K562 (cell line): ENCODE measurements at regions not wholly inside any gene's neighbourhood (a gene's known extent, or its start where the extent isn't known, plus 50 kb on each side); places are given as distances from the start of the nearest gene placed in this dataset.

Experiments
- ATAC-seq: fragments of 200-7000 bp; cut with Tn5 transposase; 3 replicates; pipeline ENCODE4 v1.9.1; 2020; ENCODE audit warnings: moderate library complexity
- BruUV-seq: library from RNA; stranded (reverse); fragments of 400-500 nt; replicated peaks from 2 replicates; lab custom pipeline; 2021; lab: Mats Ljungman, UMichigan
- CTCF ChIA-PET: fragments of 300-600 bp; formaldehyde crosslinking; extraction: SDS; loops from one replicate; lab custom pipeline; 2021; ENCODE audit warnings: low intra/inter-chr PET ratio; lab: Yijun Ruan, JAX
- POLR2A ChIA-PET: fragments of 300-600, 350-650 bp; sonication (Branson Sonifier 250); formaldehyde crosslinking; extraction: SDS; loops from one replicate; lab custom pipeline; 2021; ENCODE audit warnings: antibody characterized with exemption, inconsistent platforms; lab: Yijun Ruan, JAX
- DNase-seq, 4 experiments: peaks; one replicate each; pipeline versions ENCODE4 v3.0.0 to v3.0.0-alpha.2; 2011 to 2018; ENCODE audit warnings: low spot score in 3 of 4, mixed read lengths in 3 of 4; ENCODE audit errors: extremely low read depth in 1 of 4
- FAIRE-seq: peaks from 2 replicates; lab custom pipeline; 2011; peaks lifted over from hg19 to GRCh38; lab: Jason Lieb, UNC
- H2AFZ ChIP-seq: 2 replicates; pipeline ENCODE4 v1.6.0; 2011; ENCODE audit warnings: low read depth, low read length, control low read depth, inconsistent platforms
- H3K27ac ChIP-seq: fragments of 200-600 bp; 3 replicates; pipeline ENCODE4 v1.8.0; 2011; ENCODE audit warnings: low read depth, mild to moderate bottlenecking, control low read depth, inconsistent platforms, low read length, moderate library complexity, mixed read lengths; ENCODE audit errors: extremely low read depth
- H3K27me3 ChIP-seq, 2 experiments: fragments of 300-600 bp in 1 of 2; 2 replicates in 1 of 2; 3 replicates in 1 of 2; pipeline versions ENCODE4 v1.6.0 to v1.8.0; 2011; ENCODE audit warnings: inconsistent platforms in 2 of 2, low read length in 2 of 2, mild to moderate bottlenecking in 1 of 2, mixed read lengths in 1 of 2, moderate library complexity in 1 of 2; ENCODE audit not compliant: control insufficient read depth in 2 of 2, insufficient read depth in 2 of 2
- H3K36me3 ChIP-seq: fragments of 300-600 bp; 3 replicates; pipeline ENCODE4 v1.8.0; 2011; ENCODE audit warnings: mild to moderate bottlenecking, low read length, inconsistent platforms; ENCODE audit not compliant: control insufficient read depth, insufficient read depth
- H3K4me1 ChIP-seq, 2 experiments: fragments of 200-600 bp in 1 of 2; replicated peaks in 1 of 2; 2 replicates in 1 of 2; 3 replicates in 1 of 2; pipeline versions ENCODE4 v1.5.1 to v1.8.0; 2011; ENCODE audit warnings: inconsistent platforms in 2 of 2, low read length in 2 of 2, mild to moderate bottlenecking in 1 of 2, mixed read lengths in 1 of 2, moderate library complexity in 1 of 2; ENCODE audit not compliant: control insufficient read depth in 2 of 2, insufficient read depth in 2 of 2
- H3K4me2 ChIP-seq: 2 replicates; pipeline ENCODE4 v1.6.1; 2011; ENCODE audit warnings: low read length, control low read depth, inconsistent platforms, mixed read lengths; ENCODE audit not compliant: insufficient read depth
- H3K4me3 ChIP-seq: fragments of 200-600 bp; sonication (generic), shearing (Covaris generic); 2 replicates; pipeline ENCODE4 v1.5.1; 2016; ENCODE audit warnings: control low read depth, inconsistent platforms
- H3K79me2 ChIP-seq: fragments of 200-600 bp; 3 replicates; pipeline ENCODE4 v1.8.0; 2011; ENCODE audit warnings: low read length, inconsistent platforms; ENCODE audit not compliant: control insufficient read depth, insufficient read depth
- H3K9ac ChIP-seq, 2 experiments: 2 replicates each; pipeline versions ENCODE4 v1.6.0 to v1.6.1; 2011; ENCODE audit warnings: low read depth in 2 of 2, low read length in 2 of 2, control low read depth in 1 of 2, inconsistent platforms in 1 of 2, mild to moderate bottlenecking in 1 of 2, mixed read lengths in 1 of 2; ENCODE audit not compliant: insufficient read depth in 1 of 2
- H3K9me1 ChIP-seq: one replicate; pipeline ENCODE4 v1.6.0; 2011; ENCODE audit warnings: inconsistent platforms, mild to moderate bottlenecking, low read length, moderate library complexity; ENCODE audit not compliant: control insufficient read depth, insufficient read depth
- H3K9me3 ChIP-seq: replicated peaks from 2 replicates; pipeline ENCODE4 v1.5.1; 2011; ENCODE audit warnings: low read depth, low read length, inconsistent platforms; ENCODE audit not compliant: control insufficient read depth, insufficient read depth
- H4K20me1 ChIP-seq: replicated peaks from 2 replicates; pipeline ENCODE4 v1.6.1; 2011; ENCODE audit warnings: low read length, inconsistent platforms, mixed read lengths; ENCODE audit not compliant: control insufficient read depth, insufficient read depth
- PYGO2 ChIP-seq: fragments of 450-650 bp; IDR thresholded peaks from 2 replicates; pipeline ENCODE4 v1.6.1; 2016; ENCODE audit warnings: mild to moderate bottlenecking, missing genetic modification characterization, moderate library complexity, missing compliant biosample characterization
- RFX1 ChIP-seq: fragments of 450-650 bp; IDR thresholded peaks from 2 replicates; pipeline ENCODE4 v1.6.1; 2016; ENCODE audit warnings: mild to moderate bottlenecking, moderate library complexity
- ZBED1 ChIP-seq: IDR thresholded peaks from 2 replicates; pipeline ENCODE4 v1.6.1; 2014
- ZNF57 ChIP-seq: fragments of 450-650 bp; formaldehyde crosslinking; IDR thresholded peaks from 2 replicates; pipeline ENCODE4 v1.4.0; 2020; ENCODE audit warnings: mild to moderate bottlenecking, moderate library complexity
- ZNF830 ChIP-seq: fragments of 250-450 bp; sonication (Bioruptor Pico); IDR thresholded peaks from 2 replicates; pipeline ENCODE4 v1.5.0; 2021; ENCODE audit warnings: mild to moderate bottlenecking
- WGBS: fragments of 100-300 bp; shearing (Covaris generic); methylation state at CpG from one replicate; pipeline ENCODE4 v1.1.6; 2016; ENCODE audit warnings: low coverage, mixed read lengths; ENCODE audit not compliant: insufficient coverage; ENCODE audit errors: missing lambda C conversion rate; 5-methylcytosine and 5-hydroxymethylcytosine counted together
- in situ Hi-C: fragments of 300-500 bp; cut with MboI; formaldehyde crosslinking; loops from 4 replicates; pipeline ENCODE4 v1.15.0; 2018; ENCODE audit warnings: inconsistent platforms, mixed read lengths
- intact Hi-C: fragments of 100-400 bp; cut with micrococcal nuclease; formaldehyde crosslinking; loops from 2 replicates; pipeline ENCODE4 v1.14.2; 2022
- TF ChIP-seq, protein P1 (sequence below): fragments of 450-650 bp; formaldehyde crosslinking; IDR thresholded peaks from 2 replicates; pipeline ENCODE4 v1.4.0; 2020; ENCODE audit warnings: mild to moderate bottlenecking, moderate library complexity

DNA sequence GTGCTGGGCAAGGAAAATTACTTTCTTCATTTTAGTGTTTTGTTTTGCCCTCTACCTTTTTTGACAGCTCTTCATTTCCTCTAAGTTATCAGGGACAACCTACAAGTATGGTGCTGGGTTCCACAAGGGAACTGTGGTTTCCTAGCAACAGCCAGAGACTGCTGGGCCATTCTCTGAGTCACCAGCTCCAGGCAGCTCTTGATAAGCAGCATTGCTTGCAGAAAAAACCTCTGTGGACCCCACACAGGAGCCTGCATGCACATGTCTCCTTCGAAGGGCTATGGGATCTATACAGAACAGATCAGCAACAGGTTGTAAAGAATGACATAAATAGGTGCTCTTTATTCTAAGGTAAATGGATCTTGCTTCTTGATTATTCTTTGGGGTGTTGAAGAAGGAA, 81.0 kb upstream of the CCDC196 start:
- Histone ChIP-seq H3K79me2 (no peaks in the 10 kb centered on the region), H3K9ac (no peak overlapping the region), H2AFZ (no peak overlapping the region), H3K27ac (no peak overlapping the region), H3K9me3 (no peaks in the 10 kb centered on the region), H3K9me1 (no peaks in the 10 kb centered on the region), H3K27me3 (no peaks in the 10 kb centered on the region), H3K4me2 (no peak overlapping the region), H4K20me1 (no peaks in the 10 kb centered on the region), H3K4me1 (no peaks in the 10 kb centered on the region), H3K4me3 (no peak overlapping the region), H3K36me3 (no peaks in the 10 kb centered on the region)
- DNase-seq: peak in 3 of 4 experiments; percentile 3 to 14 (median 8)
- no TSS peak for BruUV-seq
- intact Hi-C loops: no loop called here
- ATAC-seq: no peak
- TF ChIP-seq, protein P1, sequence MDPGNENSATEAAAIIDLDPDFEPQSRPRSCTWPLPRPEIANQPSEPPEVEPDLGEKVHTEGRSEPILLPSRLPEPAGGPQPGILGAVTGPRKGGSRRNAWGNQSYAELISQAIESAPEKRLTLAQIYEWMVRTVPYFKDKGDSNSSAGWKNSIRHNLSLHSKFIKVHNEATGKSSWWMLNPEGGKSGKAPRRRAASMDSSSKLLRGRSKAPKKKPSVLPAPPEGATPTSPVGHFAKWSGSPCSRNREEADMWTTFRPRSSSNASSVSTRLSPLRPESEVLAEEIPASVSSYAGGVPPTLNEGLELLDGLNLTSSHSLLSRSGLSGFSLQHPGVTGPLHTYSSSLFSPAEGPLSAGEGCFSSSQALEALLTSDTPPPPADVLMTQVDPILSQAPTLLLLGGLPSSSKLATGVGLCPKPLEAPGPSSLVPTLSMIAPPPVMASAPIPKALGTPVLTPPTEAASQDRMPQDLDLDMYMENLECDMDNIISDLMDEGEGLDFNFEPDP (CRISPR knock-in tag): no peak
- TF ChIP-seq RFX1 (peak; percentile 50), ZBED1 (no peak)
- FAIRE-seq: no peak
- ChIA-PET POLR2A (no interaction called here), CTCF (no interaction called here)
- in situ Hi-C loops: no loop called here
- no CpG with 5 or more reads among the region's 1 CpG for WGBS

DNA sequence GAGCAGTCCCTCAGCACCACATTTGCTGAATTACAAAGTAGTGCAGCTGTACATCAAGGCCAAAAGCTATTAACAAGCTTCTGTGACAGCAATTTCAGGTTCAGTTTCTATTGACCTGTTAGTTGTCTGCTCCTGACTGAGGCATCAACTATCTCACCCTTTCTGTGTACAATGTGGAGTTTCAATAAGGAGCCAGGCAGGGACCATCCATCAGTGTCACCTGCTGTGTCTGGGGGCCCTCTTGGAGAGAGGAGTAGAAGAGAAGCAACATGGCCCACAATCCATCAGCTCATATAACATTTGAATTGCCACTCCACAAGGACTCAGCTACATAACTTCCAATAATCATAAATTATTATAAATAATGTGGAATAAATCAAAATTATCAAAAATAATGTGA, 72.3 kb upstream of the CCDC196 start:
- intact Hi-C loops: no loop called here
- FAIRE-seq (no peak), ATAC-seq (no peak), DNase-seq (no peak)
- TF ChIP-seq ZNF57 (CRISPR knock-in tag) (no peak), PYGO2 (tag) (no peak), ZNF830 (CRISPR knock-in tag) (no peak)
- Histone ChIP-seq H3K79me2 (no peaks in the 10 kb centered on the region), H3K9me3 (no peaks in the 10 kb centered on the region), H3K36me3 (no peaks in the 10 kb centered on the region), H3K4me2 (no peak overlapping the region), H3K9me1 (no peaks in the 10 kb centered on the region), H3K4me1 (no peaks in the 10 kb centered on the region), H3K27me3 (no peaks in the 10 kb centered on the region), H4K20me1 (no peaks in the 10 kb centered on the region), H2AFZ (no peak overlapping the region), H3K4me3 (no peak overlapping the region), H3K9ac (no peak overlapping the region), H3K27ac (no peak overlapping the region)
- BruUV-seq: no TSS peak
- ChIA-PET POLR2A (no interaction called here), CTCF (no interaction called here)
- in situ Hi-C loops: no loop called here
